Activated B cell treated with CpG ODN at 0.5 μM for 24 hours (primary cell): ENCODE measurements at regions not wholly inside any gene's neighbourhood (a gene's known extent, or its start where the extent isn't known, plus 50 kb on each side); places are given as distances from the start of the nearest gene placed in this dataset.

Experiments
- ATAC-seq: fragments of 200-7000 bp; cut with Tn5 transposase; one replicate; pipeline ENCODE4 v1.10.0; 2021; ENCODE audit warnings: low read depth, mild to moderate bottlenecking, moderate library complexity
- CTCF ChIA-PET: fragments of 350-600 bp; sonication (Branson Sonifier 250); formaldehyde crosslinking; loops from one replicate; lab custom pipeline; 2021; ENCODE audit warnings: antibody characterized with exemption; lab: Charles Lee
- POLR2A ChIA-PET: fragments of 350-600 bp; sonication (Branson Sonifier 250); formaldehyde crosslinking; loops from one replicate; lab custom pipeline; 2021; ENCODE audit warnings: antibody characterized with exemption; lab: Charles Lee
- DNase-seq: peaks from one replicate; pipeline ENCODE4 v3.0.0; 2022
- H3K27ac Mint-ChIP-seq: one replicate; pipeline ENCODE4 v1.8.0; 2020; ENCODE audit warnings: mixed read lengths
- H3K27me3 Mint-ChIP-seq: one replicate; pipeline ENCODE4 v1.8.0; 2021; ENCODE audit warnings: mixed read lengths
- H3K36me3 Mint-ChIP-seq: one replicate; pipeline ENCODE4 v1.8.0; 2021; ENCODE audit warnings: low read depth, mixed read lengths
- H3K4me1 Mint-ChIP-seq: one replicate; pipeline ENCODE4 v1.8.0; 2021; ENCODE audit warnings: mixed read lengths
- H3K4me3 Mint-ChIP-seq: one replicate; pipeline ENCODE4 v1.8.0; 2020; ENCODE audit warnings: mild to moderate bottlenecking, mixed read lengths
- H3K9me3 Mint-ChIP-seq: one replicate; pipeline ENCODE4 v1.8.0; 2020; ENCODE audit warnings: mixed read lengths
- intact Hi-C: fragments of 100-400 bp; cut with micrococcal nuclease; formaldehyde crosslinking; loops from one replicate; pipeline ENCODE4 v1.15.1; 2024
- TF ChIP-seq, protein P1 (sequence below): fragments of 200-600 bp; IDR thresholded peaks from one replicate; pipeline ENCODE4 v1.8.0; 2022; ENCODE audit warnings: antibody characterized with exemption, mild to moderate bottlenecking

DNA sequence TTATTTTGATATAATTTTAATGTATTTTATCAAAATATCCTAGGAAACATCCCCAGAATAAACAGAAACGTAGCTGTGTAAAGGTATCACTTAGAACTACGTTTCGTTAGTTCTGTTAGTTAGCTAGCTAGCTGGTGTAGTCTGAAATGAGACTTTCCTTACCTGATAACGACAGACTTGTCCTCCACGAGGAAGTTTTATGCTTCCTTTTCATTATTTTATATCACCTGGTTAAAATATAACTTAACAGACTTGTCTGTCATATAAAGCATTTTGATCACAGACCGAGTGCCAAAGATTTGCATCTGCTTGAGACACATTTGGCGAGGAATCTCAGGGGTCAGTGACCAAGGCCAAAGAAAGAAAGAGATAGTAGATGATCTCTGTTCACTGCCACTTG lies 829.5 kb downstream of the VGLL3 start:
- no peak for ATAC-seq
- POLR2A ChIA-PET, result no interaction called here
- no peak for DNase-seq
- H3K9me3 Mint-ChIP-seq, result peaks cover 5% of the 10 kb centered on the region
- no peaks in the 10 kb centered on the region for H3K27me3 Mint-ChIP-seq
- H3K4me1 Mint-ChIP-seq, result no peaks in the 10 kb centered on the region
- no peak overlapping the region for H3K4me3 Mint-ChIP-seq
- H3K27ac Mint-ChIP-seq, result no peak overlapping the region
- CTCF ChIA-PET, result no interaction called here
- intact Hi-C loops, result no loop called here
- H3K36me3 Mint-ChIP-seq, result no peaks in the 10 kb centered on the region
- TF ChIP-seq, protein P1, sequence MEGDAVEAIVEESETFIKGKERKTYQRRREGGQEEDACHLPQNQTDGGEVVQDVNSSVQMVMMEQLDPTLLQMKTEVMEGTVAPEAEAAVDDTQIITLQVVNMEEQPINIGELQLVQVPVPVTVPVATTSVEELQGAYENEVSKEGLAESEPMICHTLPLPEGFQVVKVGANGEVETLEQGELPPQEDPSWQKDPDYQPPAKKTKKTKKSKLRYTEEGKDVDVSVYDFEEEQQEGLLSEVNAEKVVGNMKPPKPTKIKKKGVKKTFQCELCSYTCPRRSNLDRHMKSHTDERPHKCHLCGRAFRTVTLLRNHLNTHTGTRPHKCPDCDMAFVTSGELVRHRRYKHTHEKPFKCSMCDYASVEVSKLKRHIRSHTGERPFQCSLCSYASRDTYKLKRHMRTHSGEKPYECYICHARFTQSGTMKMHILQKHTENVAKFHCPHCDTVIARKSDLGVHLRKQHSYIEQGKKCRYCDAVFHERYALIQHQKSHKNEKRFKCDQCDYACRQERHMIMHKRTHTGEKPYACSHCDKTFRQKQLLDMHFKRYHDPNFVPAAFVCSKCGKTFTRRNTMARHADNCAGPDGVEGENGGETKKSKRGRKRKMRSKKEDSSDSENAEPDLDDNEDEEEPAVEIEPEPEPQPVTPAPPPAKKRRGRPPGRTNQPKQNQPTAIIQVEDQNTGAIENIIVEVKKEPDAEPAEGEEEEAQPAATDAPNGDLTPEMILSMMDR, result no peak

DNA sequence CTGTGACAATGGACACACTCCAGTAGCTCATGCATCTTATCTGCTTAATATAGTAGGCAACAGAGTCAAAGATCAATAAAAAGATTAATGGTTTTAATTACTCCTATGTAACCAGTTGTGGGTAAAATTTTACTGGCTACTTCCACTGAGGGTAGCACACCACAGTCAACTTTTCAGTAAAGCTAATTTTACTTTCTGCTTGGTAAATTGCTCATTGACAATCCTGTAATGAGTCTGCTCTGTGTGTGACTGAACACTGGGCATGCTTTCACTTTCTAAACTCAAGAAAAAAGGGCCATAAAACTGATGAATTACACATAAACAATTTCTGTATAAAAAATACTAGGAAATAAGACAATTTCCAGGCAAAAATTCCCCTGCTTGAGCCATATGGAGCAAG lies 838.3 kb downstream of the VGLL3 start:
- ChIA-PET CTCF (no interaction called here), POLR2A (no interaction called here)
- Mint-ChIP-seq H3K27ac (no peak overlapping the region), H3K27me3 (no peaks in the 10 kb centered on the region), H3K4me3 (no peak overlapping the region), H3K4me1 (no peaks in the 10 kb centered on the region), H3K9me3 (peaks cover 9% of the 10 kb centered on the region), H3K36me3 (no peaks in the 10 kb centered on the region)
- intact Hi-C loops, result no loop called here
- ATAC-seq, result no peak
- DNase-seq, result no peak
- TF ChIP-seq, protein P1, result no peak

DNA sequence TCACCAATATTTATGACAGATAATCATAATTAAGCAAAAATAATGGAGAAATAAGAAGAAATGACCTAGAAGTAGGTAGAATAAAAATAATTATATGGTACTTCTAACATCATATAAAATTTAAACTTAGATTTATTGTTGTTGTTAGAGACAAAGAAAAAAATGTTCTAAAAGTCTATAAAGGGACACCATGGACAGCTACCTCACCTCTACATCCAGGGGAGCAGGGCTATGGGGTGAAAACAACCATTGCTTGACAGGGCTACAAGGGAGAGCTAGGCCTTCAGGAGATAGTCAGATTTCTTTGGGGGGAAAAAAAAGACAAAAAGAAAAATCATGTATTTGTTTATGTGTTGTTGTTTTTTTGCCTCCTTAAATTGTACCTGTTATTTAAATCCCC lies 841.9 kb downstream of the VGLL3 start:
- DNase-seq (no peak), ATAC-seq (no peak)
- Mint-ChIP-seq H3K27ac (no peak overlapping the region), H3K36me3 (no peaks in the 10 kb centered on the region), H3K4me3 (no peak overlapping the region), H3K27me3 (no peaks in the 10 kb centered on the region), H3K9me3 (peaks cover 11% of the 10 kb centered on the region), H3K4me1 (no peaks in the 10 kb centered on the region)
- TF ChIP-seq, protein P1, result no peak
- POLR2A ChIA-PET, result no interaction called here
- CTCF ChIA-PET, result no interaction called here
- intact Hi-C loops, result no loop called here

DNA sequence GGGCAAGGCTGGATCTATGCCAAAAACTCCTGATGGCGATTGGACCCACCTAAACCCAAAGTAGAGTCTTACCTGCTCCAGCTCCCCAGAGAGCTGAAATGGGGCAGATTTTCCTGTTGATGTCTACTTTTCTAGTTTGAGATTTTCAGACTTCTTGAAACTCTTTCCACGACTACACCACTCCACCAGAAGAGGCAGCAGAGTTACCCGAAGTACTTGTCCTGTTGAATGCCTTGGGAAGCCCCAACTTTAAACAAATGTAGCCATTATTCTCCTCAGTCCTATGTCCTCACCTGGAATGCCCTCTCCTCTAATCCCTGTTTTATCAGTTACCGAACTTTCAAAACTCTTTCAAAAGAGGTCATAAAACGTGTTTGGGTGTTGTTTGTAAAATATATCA lies 843.8 kb downstream of the VGLL3 start:
- no peaks in the 10 kb centered on the region for H3K36me3 Mint-ChIP-seq
- H3K27me3 Mint-ChIP-seq, result no peaks in the 10 kb centered on the region
- TF ChIP-seq, protein P1, result no peak
- peaks cover 13% of the 10 kb centered on the region for H3K9me3 Mint-ChIP-seq
- intact Hi-C loops, result no loop called here
- H3K27ac Mint-ChIP-seq, result no peak overlapping the region
- DNase-seq (no peak), ATAC-seq (no peak)
- ChIA-PET POLR2A (no interaction called here), CTCF (no interaction called here)
- H3K4me1 Mint-ChIP-seq, result no peaks in the 10 kb centered on the region
- no peak overlapping the region for H3K4me3 Mint-ChIP-seq

DNA sequence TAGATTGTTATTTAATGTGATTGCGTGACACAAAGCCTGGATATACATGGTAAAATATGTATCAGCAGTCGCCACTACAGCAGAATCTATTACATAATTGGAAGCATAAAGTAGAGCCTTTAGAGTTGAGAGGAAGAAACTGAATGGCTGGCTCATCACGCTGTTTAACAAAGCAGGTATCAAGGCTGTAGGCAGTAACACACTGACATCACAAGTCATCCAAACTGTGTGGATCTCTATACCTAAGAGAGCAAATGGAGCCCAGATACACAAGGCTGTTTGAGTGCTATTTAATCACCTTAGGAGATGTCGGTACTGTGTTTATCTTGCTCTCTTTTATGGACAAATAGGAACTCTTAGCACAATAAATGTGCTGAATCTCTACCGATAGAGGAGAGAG lies 864.4 kb downstream of the VGLL3 start:
- ChIA-PET POLR2A (no interaction called here), CTCF (no interaction called here)
- Mint-ChIP-seq H3K4me1 (no peaks in the 10 kb centered on the region), H3K4me3 (no peak overlapping the region), H3K9me3 (peaks cover 13% of the 10 kb centered on the region), H3K36me3 (no peaks in the 10 kb centered on the region), H3K27me3 (no peaks in the 10 kb centered on the region), H3K27ac (no peak overlapping the region)
- ATAC-seq (no peak), DNase-seq (no peak)
- TF ChIP-seq, protein P1, result no peak
- intact Hi-C loops, result no loop called here
